HCT116 (cell line): ENCODE measurements at regions not wholly inside any gene's neighbourhood (a gene's known extent, or its start where the extent isn't known, plus 50 kb on each side); places are given as distances from the start of the nearest gene placed in this dataset.

Experiments
- JUND ChIP-seq: IDR thresholded peaks from 2 replicates; pipeline ENCODE4 v1.6.1; 2012
- POLR2A ChIP-seq: IDR thresholded peaks from 2 replicates; pipeline ENCODE4 v1.7.0; 2011; ENCODE audit warnings: borderline replicate concordance; ENCODE audit not compliant: insufficient read depth, insufficient read length; ENCODE audit errors: extremely low read depth
- RAD21 ChIP-seq: IDR thresholded peaks from 2 replicates; pipeline ENCODE4 v1.6.1; 2012; ENCODE audit warnings: low read depth, mild to moderate bottlenecking
- SIN3A ChIP-seq: IDR thresholded peaks from 2 replicates; pipeline ENCODE4 v1.6.1; 2012; ENCODE audit warnings: low read depth
- SRF ChIP-seq: IDR thresholded peaks from 2 replicates; pipeline ENCODE4 v1.6.1; 2012; ENCODE audit warnings: low read depth
- TCF7L2 ChIP-seq: IDR thresholded peaks from 2 replicates; pipeline ENCODE4 v1.7.0; 2011; ENCODE audit warnings: borderline replicate concordance, inconsistent platforms; ENCODE audit not compliant: insufficient read depth, insufficient read length; ENCODE audit errors: extremely low read depth
- ZNF274 ChIP-seq: fragments of 200-500 bp; sonication (Bioruptor generic); IDR thresholded peaks from 2 replicates; pipeline ENCODE4 v1.6.1; 2014; ENCODE audit warnings: mild to moderate bottlenecking, low read depth, low read length, inconsistent platforms
- TF ChIP-seq, protein P1 (sequence below), 3 experiments: fragments of 200-600 bp in 1 of 3; sonication (generic) in 1 of 3; IDR thresholded peaks in 2 of 3; conservative IDR thresholded peaks in 1 of 3; 2 replicates each; pipeline ENCODE4 v1.5.1; 2012 to 2017; ENCODE audit warnings: low read depth in 2 of 3, low read length in 2 of 3, antibody characterized with exemption in 1 of 3, borderline replicate concordance in 1 of 3, control low read depth in 1 of 3, mild to moderate bottlenecking in 1 of 3, mixed read lengths in 1 of 3, mixed run types in 1 of 3, moderate library complexity in 1 of 3; ENCODE audit not compliant: insufficient read depth in 1 of 3
- TF ChIP-seq, protein P2 (sequence below): IDR thresholded peaks from 2 replicates; pipeline ENCODE4 v1.6.1; 2012; ENCODE audit warnings: low read depth

DNA sequence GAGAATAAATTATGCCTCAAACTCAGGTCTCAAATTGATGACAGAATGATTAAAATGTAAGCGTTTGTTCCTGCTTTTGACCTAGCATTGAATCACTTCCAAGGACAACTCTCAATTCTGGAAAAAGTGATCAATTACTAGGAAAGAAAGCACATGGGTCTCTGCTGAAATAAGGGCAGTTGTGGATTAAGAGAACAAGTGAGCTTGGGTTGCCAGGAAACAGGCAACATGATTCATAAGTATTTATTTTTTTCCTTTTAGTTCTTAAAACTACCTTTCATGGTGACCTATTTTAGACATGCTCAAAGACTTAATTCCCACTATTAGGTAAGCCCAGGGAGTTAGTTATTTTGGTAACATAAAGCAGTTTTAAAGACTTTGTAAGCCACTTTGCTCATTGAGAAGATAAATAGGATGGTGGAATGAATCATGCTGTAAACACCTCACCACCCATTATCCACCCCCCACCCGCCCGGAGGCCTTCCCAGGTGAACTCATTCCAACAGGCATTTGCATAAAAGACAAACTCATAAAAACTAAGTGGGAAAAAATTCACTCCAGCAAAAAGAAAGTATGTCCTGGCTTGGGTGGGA is 728.3 kb downstream of the SORCS1 start:
- TF ChIP-seq, protein P1, sequence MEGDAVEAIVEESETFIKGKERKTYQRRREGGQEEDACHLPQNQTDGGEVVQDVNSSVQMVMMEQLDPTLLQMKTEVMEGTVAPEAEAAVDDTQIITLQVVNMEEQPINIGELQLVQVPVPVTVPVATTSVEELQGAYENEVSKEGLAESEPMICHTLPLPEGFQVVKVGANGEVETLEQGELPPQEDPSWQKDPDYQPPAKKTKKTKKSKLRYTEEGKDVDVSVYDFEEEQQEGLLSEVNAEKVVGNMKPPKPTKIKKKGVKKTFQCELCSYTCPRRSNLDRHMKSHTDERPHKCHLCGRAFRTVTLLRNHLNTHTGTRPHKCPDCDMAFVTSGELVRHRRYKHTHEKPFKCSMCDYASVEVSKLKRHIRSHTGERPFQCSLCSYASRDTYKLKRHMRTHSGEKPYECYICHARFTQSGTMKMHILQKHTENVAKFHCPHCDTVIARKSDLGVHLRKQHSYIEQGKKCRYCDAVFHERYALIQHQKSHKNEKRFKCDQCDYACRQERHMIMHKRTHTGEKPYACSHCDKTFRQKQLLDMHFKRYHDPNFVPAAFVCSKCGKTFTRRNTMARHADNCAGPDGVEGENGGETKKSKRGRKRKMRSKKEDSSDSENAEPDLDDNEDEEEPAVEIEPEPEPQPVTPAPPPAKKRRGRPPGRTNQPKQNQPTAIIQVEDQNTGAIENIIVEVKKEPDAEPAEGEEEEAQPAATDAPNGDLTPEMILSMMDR (IDR thresholded peaks at IDR 0.05 in 2 of 3, conservative IDR thresholded peaks at IDR 0.05 in 1 of 3; ENCODE audit: borderline replicate concordance in 1 of 3, insufficient read depth in 1 of 3, low read depth in 2 of 3, low read length in 2 of 3) = no peak
- TF ChIP-seq TCF7L2 (no peak), SRF (no peak), JUND (no peak), ZNF274 (no peak), POLR2A (no peak), SIN3A (no peak), RAD21 (no peak)
- TF ChIP-seq, protein P2, sequence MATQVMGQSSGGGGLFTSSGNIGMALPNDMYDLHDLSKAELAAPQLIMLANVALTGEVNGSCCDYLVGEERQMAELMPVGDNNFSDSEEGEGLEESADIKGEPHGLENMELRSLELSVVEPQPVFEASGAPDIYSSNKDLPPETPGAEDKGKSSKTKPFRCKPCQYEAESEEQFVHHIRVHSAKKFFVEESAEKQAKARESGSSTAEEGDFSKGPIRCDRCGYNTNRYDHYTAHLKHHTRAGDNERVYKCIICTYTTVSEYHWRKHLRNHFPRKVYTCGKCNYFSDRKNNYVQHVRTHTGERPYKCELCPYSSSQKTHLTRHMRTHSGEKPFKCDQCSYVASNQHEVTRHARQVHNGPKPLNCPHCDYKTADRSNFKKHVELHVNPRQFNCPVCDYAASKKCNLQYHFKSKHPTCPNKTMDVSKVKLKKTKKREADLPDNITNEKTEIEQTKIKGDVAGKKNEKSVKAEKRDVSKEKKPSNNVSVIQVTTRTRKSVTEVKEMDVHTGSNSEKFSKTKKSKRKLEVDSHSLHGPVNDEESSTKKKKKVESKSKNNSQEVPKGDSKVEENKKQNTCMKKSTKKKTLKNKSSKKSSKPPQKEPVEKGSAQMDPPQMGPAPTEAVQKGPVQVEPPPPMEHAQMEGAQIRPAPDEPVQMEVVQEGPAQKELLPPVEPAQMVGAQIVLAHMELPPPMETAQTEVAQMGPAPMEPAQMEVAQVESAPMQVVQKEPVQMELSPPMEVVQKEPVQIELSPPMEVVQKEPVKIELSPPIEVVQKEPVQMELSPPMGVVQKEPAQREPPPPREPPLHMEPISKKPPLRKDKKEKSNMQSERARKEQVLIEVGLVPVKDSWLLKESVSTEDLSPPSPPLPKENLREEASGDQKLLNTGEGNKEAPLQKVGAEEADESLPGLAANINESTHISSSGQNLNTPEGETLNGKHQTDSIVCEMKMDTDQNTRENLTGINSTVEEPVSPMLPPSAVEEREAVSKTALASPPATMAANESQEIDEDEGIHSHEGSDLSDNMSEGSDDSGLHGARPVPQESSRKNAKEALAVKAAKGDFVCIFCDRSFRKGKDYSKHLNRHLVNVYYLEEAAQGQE = no peak
